ENCODE measurements at regions not wholly inside any gene's neighbourhood (a gene's known extent, or its start where the extent isn't known, plus 50 kb on each side); places are given as distances from the start of the nearest gene placed in this dataset.

- H3K36me3 ChIP-seq (ENCODE audit: control insufficient read depth in 4 of 4, insufficient read depth in 3 of 4, low read depth in 1 of 4, low read length in 3 of 4) = no peaks in the 10 kb centered on the region
- peak overlapping the region in 1 of 3 donors; percentile 11 for H3K4me3 ChIP-seq (ENCODE audit: low read depth in 1 of 3, low read length in 3 of 3)
- no peak overlapping the region for H3K27ac ChIP-seq (ENCODE audit: low read depth in 1 of 2, low read length in 2 of 2)
- H3K9me3 ChIP-seq (ENCODE audit: control insufficient read depth in 4 of 4, low read length in 3 of 4) = peaks cover 2 to 20% (median 10%) of the 10 kb centered on the region in 4 donors
- peaks cover 0 to 3% (median 0%) of the 10 kb centered on the region in 4 donors for H3K27me3 ChIP-seq (ENCODE audit: control insufficient read depth in 4 of 4, insufficient read depth in 4 of 4, low read length in 3 of 4)
- no peak for DNase-seq (ENCODE audit: low spot score)
- TF ChIP-seq SP1 (IDR thresholded peaks at IDR 0.05) = no peak
- no peak for TF ChIP-seq CTCF (IDR thresholded peaks at IDR 0.05; ENCODE audit: low read depth, low read length, missing input control)
- no peak for TF ChIP-seq JUND (IDR thresholded peaks at IDR 0.05)
- no peaks in the 10 kb centered on the region for H3K4me1 ChIP-seq (ENCODE audit: control insufficient read depth in 4 of 4, insufficient read depth in 4 of 4, low read length in 3 of 4)
- WGBS = 67% methylated on average over 1 of the region's 1 CpG
- no peak overlapping the region for H3K9ac ChIP-seq (ENCODE audit: low read depth in 1 of 2, low read length in 2 of 2)
Observed at GRCh38 chr7:45506059-45506458, 68.1 kb upstream of the ADCY1 start.

GRCh38 chr7:45509222-45509621, 64.9 kb upstream of the ADCY1 start:
- H3K9ac ChIP-seq (ENCODE audit: low read depth in 1 of 2, low read length in 2 of 2) = no peak overlapping the region
- H3K4me3 ChIP-seq (ENCODE audit: low read depth in 1 of 3, low read length in 3 of 3) = no peak overlapping the region
- peaks cover 2 to 20% (median 9%) of the 10 kb centered on the region in 4 donors for H3K9me3 ChIP-seq (ENCODE audit: control insufficient read depth in 4 of 4, low read length in 3 of 4)
- WGBS = 85% methylated on average over 2 of the region's 2 CpGs
- H3K4me1 ChIP-seq (ENCODE audit: control insufficient read depth in 4 of 4, insufficient read depth in 4 of 4, low read length in 3 of 4) = no peaks in the 10 kb centered on the region
- H3K27me3 ChIP-seq (ENCODE audit: control insufficient read depth in 4 of 4, insufficient read depth in 4 of 4, low read length in 3 of 4) = no peaks in the 10 kb centered on the region
- no peaks in the 10 kb centered on the region for H3K36me3 ChIP-seq (ENCODE audit: control insufficient read depth in 4 of 4, insufficient read depth in 3 of 4, low read depth in 1 of 4, low read length in 3 of 4)
- H3K27ac ChIP-seq (ENCODE audit: low read depth in 1 of 2, low read length in 2 of 2) = no peak overlapping the region
- TF ChIP-seq RXRA (IDR thresholded peaks at IDR 0.05) (no peak), SP1 (IDR thresholded peaks at IDR 0.05) (no peak), FOXA1 (IDR thresholded peaks at IDR 0.05) (no peak), JUND (IDR thresholded peaks at IDR 0.05) (no peak), MAX (IDR thresholded peaks at IDR 0.05) (no peak), HNF4G (IDR thresholded peaks at IDR 0.05) (no peak), ATF3 (IDR thresholded peaks at IDR 0.05) (no peak), RAD21 (IDR thresholded peaks at IDR 0.05) (no peak), CTCF (IDR thresholded peaks at IDR 0.05; ENCODE audit: low read depth, low read length, missing input control) (no peak), EGR1 (IDR thresholded peaks at IDR 0.05; ENCODE audit: low read depth in 2 of 2) (no peak), HNF4A (conservative IDR thresholded peaks at IDR 0.05) (no peak), TAF1 (conservative IDR thresholded peaks at IDR 0.05) (no peak), GABPA (IDR thresholded peaks at IDR 0.05 in 1 of 2, conservative IDR thresholded peaks at IDR 0.05 in 1 of 2) (no peak)
- DNase-seq (ENCODE audit: low spot score) = no peak
